HG02759 (cell line): ENCODE measurements at regions not wholly inside any gene's neighbourhood (a gene's known extent, or its start where the extent isn't known, plus 50 kb on each side); places are given as distances from the start of the nearest gene placed in this dataset.

Experiments used
- ATAC-seq: cut with Tn5 transposase; IDR thresholded peaks from one replicate; pipeline ENCODE4 v1.9.1; 2021; ENCODE audit warnings: mild to moderate bottlenecking, moderate library complexity; ENCODE audit not compliant: unreplicated experiment

DNA sequence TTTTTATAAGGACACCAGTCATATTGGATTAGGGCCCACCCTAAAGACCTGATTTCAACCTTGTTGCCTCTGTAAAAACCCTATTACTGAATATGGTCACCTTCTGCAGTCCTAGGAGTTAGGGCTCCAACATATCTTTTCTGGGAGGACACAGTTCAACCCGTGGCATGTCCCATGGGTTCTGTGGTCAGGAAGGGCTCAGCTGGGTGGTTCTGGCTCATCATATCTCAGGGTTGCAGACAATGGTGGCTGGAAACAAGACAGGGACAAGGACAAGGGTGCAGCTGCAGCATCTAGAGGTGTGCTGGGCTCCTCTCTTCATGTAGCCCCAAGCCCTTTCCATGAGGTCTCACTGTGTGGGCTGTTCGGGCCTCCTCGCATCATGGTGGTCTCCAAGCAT is 63.1 kb upstream of the FOXF1 start:
- no peak for ATAC-seq

DNA sequence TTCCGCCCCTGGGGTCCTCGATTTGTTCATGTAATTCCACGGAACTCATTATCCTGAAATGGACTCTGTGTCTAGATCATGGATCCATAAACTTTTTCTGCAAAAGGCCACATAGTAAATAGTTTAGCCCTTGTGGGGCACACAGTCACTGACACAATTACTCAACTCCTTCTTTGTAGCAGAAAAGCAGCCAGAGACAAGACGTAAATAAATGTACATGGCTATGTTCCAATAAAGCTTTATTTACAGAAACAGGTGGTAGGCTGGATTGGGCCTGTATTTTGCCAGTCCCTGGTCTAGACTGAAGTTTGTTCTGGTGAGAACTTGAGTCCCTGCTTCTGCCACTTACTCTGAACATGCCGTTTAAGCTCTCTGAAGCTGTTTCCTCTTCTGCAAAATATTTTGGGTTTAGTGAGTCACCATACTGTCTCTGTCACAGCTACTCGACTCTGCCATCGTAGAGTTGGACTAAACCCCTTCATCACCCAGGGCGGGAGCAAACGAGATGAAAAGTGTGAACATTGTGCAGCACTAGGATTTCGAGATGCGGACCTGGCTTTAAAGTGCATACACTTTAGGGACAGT is 61.9 kb upstream of the FOXF1 start:
- no peak for ATAC-seq

DNA sequence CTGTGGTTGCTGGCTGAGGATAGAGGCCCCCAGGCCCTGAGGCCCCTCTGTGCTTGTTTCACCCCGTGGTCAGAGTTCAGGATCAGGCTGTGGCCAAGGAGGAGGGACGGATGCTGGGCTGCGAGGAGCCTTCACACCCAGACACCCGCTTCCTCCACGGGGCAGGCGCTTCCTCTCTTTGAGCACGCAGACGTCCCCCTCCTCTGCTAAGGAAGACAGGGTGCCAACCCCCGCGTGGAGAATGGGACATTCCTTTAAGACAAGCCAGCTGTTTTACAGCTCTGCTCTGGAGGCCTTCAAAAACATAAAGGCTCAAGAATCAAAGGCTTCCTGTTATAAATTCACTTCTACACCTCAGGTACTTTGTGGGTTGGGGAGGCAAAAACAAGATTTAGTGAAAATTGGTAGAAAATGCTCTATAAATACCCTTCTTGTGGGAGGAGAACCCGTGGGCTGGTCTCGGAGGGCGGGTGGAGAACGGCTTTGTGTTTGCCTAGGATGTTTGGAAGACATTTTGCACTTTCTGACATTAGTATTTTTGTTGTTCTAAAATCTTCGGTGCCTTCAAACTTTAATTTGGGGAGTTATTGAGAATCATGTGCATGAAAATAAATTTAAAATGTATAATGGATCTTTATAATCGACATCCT is 60.8 kb upstream of the FOXF1 start:
- no peak for ATAC-seq

DNA sequence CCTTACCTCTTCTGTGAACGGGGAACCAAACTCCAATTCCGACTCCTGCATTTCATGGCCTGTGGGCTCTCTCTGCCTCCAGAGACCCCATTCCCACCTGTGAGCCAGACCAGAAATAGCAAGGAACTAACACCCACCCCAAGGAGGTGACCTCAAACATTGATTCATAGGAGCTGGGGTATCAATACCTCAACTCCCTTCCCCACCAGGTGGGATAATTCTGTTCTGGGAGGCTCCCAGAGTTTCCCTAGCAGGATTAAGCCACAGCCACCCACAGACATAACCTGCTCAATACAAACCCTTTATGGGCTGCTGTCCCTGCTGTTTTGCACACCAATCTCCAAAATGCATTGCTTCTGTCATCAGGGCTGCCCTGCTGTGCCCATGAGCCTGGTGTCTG is 59.6 kb upstream of the FOXF1 start:
- ATAC-seq, result no peak

DNA sequence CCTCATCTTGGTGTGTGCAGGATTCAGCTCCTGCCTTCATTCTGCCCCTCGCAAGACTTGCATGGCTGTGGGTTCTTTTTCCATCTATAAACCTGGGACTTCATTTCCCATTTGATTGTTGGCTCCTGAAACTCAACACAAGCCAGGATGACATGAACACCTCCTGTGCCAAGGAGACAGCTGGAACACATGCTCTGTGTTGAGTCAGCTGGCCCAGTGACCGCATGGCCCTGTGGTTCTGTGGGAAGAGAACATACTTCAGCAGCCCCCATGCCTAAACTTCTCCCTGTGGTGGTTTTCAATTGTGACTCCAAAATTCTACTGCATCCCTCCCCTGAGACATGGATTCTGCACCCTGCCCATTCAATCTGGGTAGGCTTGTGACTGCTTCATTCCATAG is 57.9 kb upstream of the FOXF1 start:
- no peak for ATAC-seq

DNA sequence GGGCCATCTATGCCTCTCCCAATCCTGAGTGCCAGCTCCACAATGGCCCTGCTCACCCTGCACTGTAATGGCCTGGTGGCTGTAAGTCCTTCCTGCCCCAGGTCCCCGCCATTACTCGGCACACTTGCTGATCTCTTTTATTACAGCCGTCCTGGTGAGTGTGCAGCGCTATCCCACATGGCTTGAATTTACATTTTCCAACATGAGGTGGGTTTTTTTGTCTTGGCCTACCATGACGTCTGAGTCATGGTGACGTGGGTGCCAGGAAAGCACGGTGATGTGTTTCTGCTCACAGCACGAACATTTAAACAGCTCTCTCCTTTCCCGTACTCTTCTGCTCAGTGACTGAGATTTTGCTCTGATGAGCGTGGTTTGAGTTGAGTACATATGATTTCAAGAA is 55.2 kb upstream of the FOXF1 start:
- no peak for ATAC-seq

DNA sequence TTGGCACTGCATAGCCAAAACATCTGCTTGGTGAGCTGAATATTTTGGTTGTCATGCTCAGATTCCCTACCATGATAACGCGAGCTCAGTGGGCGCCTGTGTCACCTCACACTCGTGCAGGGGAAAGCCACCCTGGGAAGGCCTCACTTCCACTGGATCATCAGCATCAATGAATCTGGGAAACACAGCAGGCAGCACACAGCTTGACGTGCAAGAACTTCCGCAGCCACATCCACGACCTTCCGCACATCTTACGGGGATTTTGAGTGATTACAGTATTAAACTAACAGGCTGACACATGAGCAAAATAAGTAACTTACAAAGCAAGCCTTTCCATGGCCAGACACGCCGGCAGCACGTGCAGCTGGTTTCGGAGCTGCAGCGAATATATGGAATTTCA is 54.7 kb upstream of the FOXF1 start:
- no peak for ATAC-seq

DNA sequence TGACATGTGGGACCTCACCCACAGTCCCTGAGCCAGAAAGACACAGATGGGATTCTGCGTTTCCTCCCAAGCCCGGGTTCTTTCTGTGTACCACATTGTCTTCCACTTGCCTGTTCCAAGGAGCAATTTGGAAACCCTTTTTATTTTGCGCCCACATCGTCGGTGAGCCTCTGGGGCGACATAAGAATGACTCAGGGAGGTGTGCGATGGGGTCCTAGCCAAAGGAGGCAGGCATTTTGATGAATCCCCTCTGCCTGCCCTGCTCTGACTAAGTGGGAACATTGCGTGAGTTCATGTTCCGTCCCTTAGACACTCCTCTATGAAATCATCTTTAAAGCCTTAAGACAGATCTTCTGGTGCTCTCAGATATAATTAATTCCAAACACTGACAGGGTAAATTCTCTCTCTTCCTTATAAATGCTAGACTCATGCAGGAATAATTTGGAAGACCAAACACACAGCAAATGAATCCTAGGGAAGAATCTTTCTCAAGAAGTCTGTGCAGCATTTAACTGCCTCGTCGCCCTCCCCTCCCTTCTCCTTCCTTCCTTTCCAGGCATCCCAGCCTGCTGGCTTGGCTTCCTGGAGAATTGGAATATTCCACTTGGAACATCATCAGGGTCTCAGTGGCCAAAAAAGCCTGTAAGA is 52.7 kb upstream of the FOXF1 start:
- ATAC-seq, result no peak

DNA sequence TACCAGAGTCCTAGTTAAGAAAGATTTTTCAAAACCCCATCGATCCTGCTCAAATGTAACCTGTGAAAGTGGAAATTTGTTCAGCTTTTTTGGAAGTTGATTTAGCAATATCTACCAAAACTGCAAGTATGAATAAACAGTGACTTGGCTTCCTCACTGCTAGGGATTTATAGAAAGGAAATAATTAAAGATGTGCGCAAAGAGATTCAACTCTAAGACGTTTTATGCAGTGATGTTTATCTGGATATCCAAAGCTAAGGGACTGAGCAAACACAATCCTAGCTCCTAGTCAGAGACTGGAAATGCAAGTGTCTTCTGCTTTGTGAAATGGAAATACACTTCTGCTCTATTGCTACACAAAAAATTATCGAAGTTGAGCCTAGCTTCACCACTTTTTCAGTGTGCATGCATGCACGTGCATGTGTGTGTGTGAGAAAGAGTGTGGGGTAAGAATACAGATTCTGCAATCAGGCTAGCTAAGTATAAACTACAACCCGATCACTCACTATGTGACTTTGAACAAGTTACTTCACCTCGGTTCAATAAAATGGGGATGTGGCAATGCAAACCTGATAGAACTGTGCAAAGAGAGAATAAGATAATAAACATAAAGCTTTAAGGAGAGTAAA is 52.1 kb upstream of the FOXF1 start:
- no peak for ATAC-seq

DNA sequence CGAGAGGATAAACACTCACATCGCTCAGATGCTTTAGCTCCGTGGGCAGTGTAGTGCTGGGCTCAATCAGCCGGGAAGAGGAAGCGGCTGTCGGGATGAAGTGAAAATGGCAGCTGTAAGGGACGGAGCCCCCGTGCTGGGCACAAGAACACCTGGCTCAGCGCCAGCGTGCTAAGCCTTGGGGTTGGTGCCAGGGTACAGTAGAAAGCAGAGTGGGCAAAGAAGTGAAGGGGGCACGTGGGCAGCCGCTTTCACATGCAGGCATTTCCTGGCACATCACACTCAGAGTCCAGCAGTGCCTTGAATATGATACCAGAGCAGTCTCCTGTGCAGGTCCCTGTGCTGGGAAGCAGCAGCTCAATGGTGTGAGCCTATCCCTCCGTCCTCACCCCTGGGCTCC is 51.1 kb upstream of the FOXF1 start:
- ATAC-seq, result no peak
